Tongue (tissue), 1 donor: ENCODE measurements at regions not wholly inside any gene's neighbourhood (a gene's known extent, or its start where the extent isn't known, plus 50 kb on each side); places are given as distances from the start of the nearest gene placed in this dataset.
A peak's percentile ranks its signal among the peaks of the same experiment; 100 is the strongest.

ENCODE experiments used
- DNase-seq: peaks from one replicate; pipeline ENCODE4 v3.0.0-alpha.2; 2015

DNA sequence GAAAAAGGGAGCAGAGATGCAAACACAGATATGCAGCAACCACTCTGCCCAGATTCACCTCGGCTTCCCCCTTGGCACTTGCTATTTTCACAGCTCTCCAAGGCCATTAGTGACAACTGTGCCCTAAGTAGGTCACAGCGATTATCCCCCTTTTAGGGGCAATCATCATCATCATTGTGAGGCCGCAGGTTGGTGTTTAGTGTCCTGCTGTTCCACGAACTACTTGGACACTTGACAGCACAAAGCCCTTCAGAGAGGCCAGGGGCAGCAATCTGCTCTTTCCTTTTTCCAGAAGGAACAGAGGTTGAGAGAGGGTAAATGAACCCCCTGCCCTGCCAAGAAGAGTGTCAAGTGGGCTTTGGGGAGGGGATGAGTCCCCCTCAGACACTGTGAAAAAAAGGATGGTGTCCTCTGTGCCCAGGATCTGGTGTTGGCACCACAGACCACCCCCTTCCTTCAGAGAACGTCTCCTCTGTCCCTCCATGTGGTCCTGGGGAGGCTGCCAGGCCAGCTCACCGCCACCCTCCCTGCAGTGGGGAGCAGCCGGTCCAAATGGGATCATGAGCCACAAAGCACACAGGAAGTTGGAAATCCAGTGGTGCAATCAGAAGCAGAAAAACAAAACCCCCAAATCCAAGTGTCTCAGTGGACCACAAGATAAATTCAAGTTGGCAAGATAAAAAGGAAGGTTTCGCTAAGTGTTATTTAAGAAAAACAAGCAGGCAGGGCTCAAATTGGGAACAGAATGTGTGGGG, 78.4 kb upstream of the MED9 start:
- DNase-seq = no peak

DNA sequence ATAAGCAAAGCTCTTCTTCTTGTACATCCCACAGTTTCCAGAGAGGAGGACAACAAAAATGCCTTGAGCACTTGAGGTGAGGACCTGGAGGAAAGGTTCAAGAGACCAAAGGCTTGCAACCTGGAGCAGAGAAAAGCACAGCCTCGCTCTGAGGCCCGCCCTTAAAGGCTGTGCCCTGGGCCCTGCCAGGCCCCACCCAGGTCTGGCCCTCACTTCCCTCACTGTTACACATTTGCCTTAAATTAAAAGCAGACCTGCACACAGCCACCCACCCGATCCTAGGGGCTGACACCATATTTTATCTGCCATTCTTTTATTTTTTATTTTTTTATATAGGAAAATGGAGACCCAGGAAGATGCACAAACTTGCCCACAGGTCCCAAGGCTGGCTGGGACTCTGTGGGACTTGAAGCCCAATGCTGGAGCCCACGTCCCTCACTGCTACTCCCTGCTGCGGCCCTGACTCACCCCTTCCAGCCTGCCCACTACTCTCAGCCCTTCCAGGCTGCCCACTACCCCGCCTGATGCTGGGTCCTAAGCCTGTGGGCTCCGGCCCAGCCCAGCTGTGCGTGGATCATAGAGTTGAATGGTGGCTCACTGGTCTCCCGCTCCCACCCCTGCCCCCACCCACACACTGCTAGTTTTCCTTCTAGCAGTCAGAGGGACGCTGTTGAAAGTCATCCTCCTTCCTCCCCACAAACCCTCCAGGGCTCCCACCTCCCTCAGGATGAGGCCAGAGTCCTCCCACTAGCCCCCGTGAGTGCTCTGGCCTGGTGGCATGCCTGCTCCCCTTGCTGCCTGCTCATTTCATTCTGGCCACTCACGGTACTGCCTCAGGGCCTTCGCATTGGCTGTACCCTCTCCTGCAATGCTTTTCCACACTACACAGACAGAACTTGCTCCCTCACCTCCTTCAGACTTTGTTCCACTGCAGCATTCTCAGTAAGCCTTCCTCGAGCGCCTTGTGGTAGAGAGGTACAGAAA, 77.6 kb upstream of the MED9 start:
- no peak for DNase-seq

DNA sequence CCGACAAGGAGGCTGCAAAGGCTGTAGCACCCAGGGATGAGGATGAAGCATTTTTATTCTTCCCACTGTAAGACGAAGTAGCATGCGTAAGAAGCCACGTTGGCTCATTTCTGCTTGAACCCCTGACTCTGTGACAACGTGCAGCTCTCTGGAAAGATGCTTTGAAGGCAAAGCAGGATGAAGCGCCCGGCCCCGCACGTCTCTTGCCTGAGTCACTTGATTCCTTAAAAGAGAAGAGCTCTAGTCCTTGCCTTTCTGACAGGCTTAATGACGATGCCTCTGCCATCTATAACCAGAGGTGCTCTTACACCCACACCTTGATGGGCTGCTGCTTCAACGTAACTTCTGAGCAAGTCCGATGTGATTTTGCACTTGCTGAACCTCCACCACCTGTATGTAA, 76.7 kb upstream of the MED9 start:
- DNase-seq = no peak

DNA sequence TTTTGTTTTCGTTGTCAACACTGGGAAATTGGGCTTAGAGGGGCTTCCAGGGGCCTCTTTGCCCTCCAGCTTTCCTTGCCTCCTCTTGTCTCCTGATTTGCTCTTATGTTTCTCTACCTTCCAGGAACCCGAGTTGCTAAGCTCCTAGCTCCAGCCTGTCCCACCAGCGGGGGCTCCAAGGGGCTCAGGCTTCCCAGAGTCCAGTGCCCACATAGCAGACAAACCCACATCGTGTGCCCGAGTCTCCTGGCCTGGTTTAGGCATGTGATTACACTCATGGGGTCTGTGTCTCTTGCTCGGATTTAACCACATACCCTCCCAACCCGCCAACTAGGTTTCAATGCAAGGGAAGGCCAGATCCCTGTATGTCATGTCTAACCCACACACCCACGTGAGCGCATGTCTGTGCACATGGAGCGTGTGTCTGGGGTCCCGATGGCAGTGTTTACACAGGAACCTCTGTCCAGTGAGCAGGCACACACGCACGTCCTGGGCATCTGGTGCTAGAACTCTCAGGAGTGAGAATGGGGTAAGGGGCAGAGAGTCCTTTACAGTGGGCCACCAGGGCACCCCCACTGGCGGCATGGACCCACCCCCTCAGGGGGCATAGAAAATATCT, 76.1 kb upstream of the MED9 start:
- DNase-seq = no peak

DNA sequence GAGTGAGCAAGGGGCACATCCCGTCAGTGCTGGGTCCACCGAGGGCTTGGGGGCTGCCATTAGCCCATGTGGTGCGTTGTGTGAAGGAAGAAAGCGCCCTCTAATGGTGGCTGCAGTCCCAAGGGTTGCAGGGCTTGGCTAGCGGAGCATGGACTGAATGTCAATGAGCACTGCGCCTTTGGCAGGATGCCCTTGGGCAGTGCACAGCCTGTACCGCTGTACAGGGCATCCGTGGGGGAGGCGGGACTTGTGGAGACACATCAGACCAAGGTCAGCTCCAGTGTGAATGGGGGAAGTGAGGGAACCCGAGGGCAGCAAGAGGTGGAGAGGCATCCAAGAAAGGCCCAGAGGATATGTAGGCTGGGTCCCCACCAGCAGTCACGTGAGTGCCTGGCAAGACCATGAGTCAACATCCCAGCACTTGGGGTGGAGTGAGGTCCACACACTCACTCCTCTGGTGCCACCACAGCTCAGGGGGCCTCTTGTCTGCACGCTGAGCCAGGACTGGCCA, 75.5 kb upstream of the MED9 start:
- no peak for DNase-seq

DNA sequence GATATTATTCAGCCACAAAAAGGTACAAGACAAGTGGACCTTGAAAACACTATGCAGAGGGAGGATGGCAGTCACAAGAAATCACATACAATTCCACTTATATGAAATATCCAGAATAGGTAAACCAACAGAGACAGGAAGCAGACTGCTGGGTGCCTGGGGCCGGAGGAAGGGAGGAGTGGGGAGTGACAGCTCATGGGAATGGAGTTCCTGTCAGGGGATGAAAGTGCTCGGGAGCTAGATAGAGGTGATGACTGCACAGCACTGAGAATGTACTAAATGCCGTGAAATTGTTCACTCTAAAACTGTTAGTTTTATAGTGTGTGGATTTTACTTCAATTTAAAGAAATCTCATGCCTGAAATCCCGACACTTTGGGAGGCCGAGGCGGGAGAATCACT, 74.2 kb upstream of the MED9 start:
- DNase-seq = no peak

DNA sequence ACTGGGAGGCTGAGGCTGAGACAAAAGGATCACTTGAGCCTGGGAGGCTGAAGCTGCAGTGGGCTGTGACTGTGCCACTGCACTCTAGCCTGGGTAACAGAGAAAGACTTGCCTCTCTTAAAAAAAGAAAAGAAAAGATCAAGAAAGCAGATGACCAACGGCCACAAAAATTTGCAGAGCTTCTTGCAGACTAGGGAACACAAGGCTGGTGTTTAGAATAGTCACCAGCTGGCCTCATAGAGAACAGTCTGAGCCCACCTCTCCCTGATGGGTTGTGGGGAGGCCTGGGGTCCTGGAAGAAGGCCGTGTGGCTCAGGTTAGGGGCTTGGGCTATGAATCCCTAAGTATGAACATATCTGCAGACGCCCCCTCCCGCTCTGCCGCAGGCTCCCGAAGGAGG, 73.7 kb upstream of the MED9 start:
- DNase-seq = no peak

DNA sequence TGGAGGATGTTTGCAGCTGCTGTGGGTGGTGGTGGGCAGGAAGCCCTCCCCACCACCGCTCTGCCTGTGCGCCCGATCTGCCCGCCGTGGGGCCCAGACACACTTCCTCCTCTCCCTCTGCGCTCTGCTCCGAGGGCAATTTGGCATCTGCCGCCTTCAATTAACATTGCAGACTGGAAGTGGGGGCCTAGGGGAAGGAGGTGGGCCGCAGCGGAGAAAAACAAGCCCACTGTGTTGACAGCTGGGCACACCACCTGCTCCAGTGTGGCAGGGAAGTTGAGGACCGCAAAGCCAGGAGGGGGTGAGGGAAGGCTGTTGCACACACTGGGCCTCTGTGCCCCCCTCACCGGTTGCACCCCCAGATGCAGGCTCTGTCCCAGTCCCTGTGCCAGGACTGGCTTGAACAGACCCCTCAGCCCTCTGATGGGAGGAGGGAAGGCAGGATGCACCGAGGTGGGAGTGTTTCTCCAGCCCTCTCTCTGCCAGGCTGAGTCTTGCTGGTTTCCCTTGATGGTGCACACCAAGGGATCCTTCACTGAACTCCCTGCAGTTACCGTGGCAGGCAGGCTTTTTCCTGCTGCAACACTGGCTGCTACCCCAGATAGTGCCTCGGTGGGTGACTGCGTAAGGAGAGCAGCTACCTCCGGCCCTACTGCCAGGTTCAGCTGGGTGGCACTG, 72.8 kb upstream of the MED9 start:
- peak; percentile 95 for DNase-seq

DNA sequence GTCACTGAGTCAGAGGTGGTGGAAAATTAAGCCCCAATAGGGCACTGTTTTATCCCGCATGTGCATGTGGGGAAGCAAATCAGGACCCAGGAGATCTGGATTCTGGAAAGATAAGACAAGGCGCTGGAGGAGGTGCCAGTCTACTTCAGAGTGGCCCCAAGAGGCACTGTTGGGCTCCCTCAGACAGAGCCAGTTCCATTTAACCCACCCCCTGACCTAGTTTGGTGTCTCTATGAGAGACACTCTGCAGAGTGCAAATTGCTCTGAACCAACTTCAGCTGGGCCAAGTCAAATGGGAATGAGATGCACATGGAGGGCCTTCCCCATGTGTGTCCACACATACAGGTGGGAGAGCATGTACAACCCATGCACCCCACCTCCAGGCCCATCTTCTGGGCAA, 71.1 kb upstream of the MED9 start:
- DNase-seq = no peak

DNA sequence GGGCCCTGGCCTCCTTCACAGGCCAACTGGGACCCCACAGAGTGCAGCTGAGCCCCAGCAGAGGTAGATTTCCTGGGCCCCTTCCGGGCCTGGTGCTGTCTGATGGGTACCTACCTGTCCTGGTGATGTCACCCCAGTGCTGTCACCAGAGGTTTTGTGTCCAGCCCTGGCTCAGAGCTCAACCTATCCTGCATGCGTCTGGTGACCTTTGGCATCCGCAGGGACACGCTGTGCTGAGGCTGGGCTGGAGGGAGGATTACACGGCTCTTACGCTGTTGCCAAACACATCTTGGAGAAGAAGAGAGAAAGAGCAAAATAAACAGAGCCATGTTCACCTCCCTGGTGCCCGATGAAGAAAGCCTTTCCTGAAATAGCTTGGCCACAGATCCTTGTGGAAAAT, 70.6 kb upstream of the MED9 start:
- no peak for DNase-seq

DNA sequence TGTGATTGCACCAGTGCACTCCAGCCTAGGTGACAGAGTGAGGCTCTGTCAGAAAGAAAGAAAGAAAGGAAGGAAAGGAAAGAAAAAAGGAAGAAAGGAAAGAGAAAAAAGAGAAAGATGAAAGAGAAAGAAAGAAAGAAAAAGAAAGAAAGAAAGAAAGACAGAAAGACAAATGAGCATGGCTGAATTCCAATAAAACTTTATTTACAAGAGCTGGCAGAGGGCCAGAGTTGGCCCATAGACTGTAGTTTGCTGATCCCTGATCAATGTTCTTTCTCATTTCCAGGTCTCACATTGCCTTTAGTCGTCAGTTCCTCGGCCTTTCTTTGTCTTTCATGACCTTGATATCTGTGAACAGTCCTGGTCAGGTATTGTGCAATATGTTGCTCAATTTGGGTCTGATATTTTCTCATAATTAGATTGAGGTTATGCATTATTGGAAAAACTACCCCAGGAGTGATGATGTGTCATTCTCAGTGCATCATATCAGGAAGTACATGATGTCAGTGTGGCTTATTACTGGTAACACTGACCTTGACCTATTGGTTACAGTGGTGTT, 68.5 kb upstream of the MED9 start:
- no peak for DNase-seq

DNA sequence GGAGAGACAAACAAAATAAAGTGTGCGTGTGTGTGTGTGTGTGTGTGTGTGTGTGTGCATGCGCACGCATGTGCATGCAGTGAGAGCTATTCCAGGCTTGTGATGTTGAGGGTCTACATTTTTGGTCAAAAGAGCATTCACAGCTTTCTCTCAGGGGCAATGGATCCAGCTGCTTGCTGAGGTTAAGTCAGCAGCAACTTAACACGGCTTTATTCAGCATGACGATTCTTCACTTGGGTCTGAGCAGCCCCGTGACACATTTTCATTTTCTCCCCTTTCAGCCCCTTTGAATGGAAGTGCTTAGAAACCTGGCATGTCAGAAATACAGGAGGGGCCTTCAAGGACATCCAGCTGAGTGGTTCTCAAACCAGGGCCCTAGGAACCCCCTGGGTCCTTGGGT, 66.4 kb upstream of the MED9 start:
- peak; percentile 84 for DNase-seq

DNA sequence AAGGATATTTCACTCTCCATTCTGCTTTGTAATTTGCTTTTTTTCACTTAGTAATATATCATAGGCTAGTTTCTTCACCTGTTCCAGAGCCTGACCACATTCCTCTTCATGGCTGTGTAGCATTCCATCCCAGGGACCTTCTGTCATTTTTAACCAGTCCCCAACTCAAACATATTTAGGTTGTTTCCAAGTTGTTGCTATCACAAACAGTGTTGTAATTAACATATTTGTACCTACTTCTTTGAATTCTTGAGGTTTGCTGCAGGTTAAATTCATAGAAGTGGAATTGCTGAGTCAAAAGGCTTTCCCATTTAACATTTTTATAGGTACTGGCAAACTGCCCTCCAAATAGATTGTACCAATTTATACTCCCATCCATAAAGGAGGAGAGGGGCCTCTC, 65.1 kb upstream of the MED9 start:
- no peak for DNase-seq

DNA sequence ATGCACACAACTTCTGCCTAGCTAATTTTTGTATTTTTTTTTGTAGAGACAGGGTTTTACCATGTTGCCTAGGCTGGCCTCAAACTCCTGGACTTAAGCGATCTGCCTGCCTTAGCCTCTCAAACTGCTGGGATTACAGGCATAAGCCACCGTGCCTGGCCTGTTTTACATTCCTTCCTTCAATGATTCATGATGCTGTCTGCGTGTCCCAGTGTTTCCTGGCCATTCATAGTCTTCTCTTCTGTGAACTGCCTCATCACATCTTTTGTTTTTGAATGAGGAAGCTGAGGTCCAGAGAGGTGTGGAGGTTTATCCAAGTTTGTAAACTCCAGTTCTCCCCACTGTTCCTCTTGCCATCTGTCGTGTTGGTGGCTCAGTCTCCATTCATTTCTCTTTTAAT, 64.5 kb upstream of the MED9 start:
- DNase-seq = no peak

DNA sequence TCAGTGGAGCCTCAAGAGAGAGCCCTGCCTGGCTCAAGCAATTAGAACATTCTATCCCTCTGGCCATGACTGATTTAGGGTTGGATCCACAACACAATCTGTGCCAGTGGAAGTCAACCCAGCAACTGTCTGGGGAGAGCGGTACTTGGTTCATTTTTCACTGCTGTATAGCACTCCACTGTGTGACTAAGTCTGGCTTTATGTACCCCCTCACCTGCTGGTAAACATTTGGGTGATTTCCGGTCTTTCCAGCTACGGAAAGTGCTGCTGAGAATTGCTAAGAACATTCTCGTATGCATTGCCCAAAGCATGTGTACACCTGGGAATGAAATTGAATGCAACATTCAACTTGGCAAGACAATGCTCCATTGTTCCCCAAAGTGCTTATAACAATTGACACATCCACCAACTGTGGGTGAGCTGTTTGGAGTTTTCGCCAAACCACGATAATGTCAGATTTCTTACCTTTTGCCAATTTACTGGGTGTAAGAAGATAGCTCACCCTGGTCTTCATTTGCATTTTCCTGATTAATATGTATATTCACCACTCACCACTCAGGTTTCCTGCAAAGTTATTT, 63.5 kb upstream of the MED9 start:
- DNase-seq = no peak

DNA sequence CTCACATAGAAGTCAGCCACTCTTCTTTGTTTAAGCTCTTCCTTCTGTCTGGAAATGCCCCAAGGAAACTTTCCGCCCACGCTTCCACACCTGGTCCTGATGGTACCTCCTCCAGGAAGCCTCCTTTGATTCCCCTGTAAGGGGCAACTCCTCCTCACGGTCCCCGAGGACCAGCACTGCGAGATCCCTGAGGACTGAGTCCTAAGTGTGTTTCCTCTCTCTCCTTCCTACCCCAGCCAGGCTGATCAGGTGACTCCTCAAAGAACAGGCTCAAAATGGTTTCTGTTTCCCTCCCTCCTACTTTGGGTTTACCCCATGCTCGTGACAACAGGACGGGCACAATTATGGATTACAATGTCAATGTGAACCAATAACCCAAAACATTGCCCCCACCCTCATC, 63.0 kb upstream of the MED9 start:
- DNase-seq = no peak

DNA sequence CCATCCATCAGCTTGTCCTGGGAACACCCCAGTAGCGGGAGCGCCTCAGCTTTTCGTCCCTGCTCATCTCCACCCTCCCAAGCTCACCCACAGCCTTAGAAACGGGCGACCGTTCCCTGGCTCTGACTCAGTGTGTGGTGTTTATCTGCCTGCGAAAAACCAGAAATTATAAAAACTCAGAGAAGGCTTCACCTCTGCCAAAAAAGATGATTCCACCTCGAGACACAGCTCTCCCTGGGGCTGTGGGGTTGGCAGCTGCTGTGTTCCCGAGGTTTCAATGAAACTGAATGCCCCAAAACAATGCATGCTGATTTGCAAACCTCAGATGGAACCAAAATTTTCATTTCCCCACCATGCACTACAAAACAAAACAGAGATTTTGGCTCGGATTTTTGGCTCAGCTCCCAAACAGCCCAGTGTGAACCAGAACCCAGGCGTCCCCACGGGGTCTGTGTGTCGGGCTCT, 62.4 kb upstream of the MED9 start:
- DNase-seq = peak; percentile 76

DNA sequence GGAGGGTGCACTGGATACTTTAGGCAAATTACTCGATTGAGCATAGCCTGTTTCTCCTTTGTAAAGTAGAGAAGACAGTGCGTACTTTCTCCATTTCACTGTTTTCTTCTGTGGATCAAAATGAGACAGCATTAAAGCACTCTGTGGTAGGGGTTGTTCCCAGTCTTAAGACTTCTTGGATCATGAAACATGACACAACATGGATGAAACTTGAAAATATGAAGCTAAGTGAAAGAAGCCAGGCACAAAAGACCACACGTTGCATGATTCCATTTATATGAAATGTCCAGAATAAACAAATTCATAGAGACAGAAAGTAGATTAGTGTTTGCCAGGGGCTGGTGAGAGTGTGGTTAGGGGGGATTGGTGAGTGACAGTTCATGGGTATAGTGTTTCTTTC, 61.8 kb upstream of the MED9 start:
- DNase-seq = no peak

DNA sequence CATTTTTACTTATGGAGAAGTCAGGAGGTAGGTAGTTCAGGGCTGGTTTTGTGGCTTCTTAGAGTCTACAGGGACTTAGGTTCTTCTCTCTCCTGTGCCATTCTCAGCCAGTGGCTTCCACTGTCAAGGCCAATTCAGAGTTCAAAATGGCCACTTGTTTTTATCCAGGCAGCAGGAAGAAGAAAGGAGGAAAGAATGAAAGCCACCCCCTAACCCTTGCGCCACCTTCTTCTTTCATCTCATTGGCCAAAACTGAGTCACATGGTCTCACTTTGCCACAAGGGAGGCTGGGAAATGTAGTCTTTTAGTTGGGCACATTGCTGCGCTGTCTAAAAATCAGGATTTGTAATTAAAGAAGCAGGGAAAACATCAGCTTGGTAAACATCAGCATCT, 60.8 kb upstream of the MED9 start:
- DNase-seq = peak; percentile 40

DNA sequence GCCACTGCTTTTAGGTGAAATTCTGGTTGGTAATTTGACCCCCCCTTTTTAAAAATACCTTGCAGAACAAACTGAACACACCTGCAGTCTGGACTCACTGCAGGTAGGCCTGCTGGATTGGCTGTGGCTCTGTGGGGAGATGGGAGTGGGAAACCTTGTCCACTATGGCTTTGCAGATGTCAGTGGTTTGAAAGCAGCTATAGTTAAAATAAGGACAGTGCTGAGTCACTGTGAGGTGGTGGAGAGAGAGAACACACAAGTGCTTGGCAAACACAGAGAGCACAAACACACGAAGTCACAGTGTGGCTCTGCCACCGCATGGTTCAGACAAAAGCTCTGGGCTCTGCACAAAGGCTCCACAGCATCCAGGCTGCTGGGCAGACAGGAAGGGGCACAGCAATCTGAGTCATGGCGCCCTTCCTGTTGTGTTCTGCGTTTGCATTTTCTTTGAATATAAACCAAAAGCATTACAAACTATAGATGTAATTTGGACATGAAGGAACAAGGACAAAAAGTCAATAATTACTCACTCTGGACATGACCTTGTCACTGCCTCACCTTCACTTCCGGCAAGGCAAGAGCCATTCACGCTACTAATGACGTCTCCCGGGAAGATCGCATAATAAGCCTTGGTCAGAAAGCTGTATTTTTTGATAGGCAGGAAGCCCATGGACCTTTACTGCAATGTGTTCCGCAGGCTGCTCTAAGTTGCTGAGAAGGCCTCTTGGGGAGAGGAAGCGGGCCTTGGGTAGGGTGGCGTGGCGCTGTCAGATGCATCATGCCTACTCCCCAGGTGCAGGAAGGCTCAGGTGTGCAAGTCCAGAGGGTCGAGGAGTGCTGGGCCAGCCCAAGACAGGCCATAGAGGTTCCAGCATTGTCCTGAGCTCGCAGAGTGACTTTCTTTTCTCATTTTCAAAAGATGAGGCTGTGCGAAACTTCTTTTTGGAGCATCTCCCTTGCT, 60.1 kb upstream of the MED9 start:
- DNase-seq = peak; percentile 26
